ENCODE measurements at regions not wholly inside any gene's neighbourhood (a gene's known extent, or its start where the extent isn't known, plus 50 kb on each side); places are given as distances from the start of the nearest gene placed in this dataset.

DNA sequence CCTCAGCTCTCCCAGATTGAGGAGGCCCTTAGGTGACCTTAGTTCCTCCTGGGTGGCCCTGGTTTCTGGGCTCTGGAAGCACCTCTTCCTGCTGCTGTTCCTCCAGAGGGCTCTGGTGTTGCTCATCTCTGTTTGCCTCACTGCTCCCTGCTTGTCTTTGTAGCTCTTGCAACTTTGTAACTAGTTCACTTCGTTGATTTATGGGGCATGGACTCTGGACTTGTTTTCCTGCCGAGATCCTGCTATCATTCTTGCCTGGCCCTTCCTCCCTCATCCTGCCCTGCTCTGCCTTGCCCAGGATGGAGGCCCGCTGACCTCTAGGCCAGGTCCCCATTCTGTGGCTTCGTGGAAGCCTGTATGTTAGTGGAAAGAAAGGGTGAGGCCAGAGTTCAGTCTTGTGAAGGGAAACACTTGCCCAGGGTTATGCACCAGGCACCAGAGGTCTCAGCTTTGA lies 169.3 kb downstream of the MACROH2A1 start:
- TF ChIP-seq, protein P1, sequence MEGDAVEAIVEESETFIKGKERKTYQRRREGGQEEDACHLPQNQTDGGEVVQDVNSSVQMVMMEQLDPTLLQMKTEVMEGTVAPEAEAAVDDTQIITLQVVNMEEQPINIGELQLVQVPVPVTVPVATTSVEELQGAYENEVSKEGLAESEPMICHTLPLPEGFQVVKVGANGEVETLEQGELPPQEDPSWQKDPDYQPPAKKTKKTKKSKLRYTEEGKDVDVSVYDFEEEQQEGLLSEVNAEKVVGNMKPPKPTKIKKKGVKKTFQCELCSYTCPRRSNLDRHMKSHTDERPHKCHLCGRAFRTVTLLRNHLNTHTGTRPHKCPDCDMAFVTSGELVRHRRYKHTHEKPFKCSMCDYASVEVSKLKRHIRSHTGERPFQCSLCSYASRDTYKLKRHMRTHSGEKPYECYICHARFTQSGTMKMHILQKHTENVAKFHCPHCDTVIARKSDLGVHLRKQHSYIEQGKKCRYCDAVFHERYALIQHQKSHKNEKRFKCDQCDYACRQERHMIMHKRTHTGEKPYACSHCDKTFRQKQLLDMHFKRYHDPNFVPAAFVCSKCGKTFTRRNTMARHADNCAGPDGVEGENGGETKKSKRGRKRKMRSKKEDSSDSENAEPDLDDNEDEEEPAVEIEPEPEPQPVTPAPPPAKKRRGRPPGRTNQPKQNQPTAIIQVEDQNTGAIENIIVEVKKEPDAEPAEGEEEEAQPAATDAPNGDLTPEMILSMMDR (conservative IDR thresholded peaks at IDR 0.05; ENCODE audit: low read length) = no peak
- no peak for TF ChIP-seq EZH2phosphoT487 (IDR thresholded peaks at IDR 0.05; ENCODE audit: borderline replicate concordance)
